HUES6 (cell line): ENCODE measurements at regions not wholly inside any gene's neighbourhood (a gene's known extent, or its start where the extent isn't known, plus 50 kb on each side); places are given as distances from the start of the nearest gene placed in this dataset.
"Not testable (repeated sequence)": the region's sequence is repeated elsewhere in the genome, so short reads cannot be mapped to it uniquely, and the experiment has no call there.

Source experiments
- H3K27ac ChIP-seq: 2 replicates; pipeline ENCODE4 v1.7.0; 2013; ENCODE audit warnings: low read depth, mild to moderate bottlenecking, low read length, inconsistent platforms
- H3K27me3 ChIP-seq: 2 replicates; pipeline ENCODE4 v1.6.1; 2013; ENCODE audit warnings: low read length; ENCODE audit not compliant: control insufficient read depth, insufficient read depth
- H3K36me3 ChIP-seq: 2 replicates; pipeline ENCODE4 v1.6.1; 2013; ENCODE audit warnings: low read length; ENCODE audit not compliant: control insufficient read depth, insufficient read depth
- H3K4me1 ChIP-seq: 2 replicates; pipeline ENCODE4 v1.6.1; 2013; ENCODE audit warnings: low read length; ENCODE audit not compliant: control insufficient read depth, insufficient read depth
- H3K4me3 ChIP-seq: 2 replicates; pipeline ENCODE4 v1.5.1; 2013; ENCODE audit warnings: low read depth, low read length
- H3K9ac ChIP-seq: one replicate; pipeline ENCODE4 v1.6.1; 2013; ENCODE audit warnings: mild to moderate bottlenecking, low read length
- H3K9me3 ChIP-seq: 2 replicates; pipeline ENCODE4 v1.6.1; 2013; ENCODE audit warnings: low read depth, low read length; ENCODE audit not compliant: control insufficient read depth, insufficient read depth

GRCh38 chr3:34077417-34078195, 279.2 kb downstream of the PDCD6IP start:
- Histone ChIP-seq H3K4me3 (no peak overlapping the region), H3K27ac (no peak overlapping the region), H3K9ac (no peak overlapping the region), H3K27me3 (no peaks in the 10 kb centered on the region), H3K4me1 (peaks cover 12% of the 10 kb centered on the region; the same call in 1 of the 2 replicates), H3K36me3 (no peaks in the 10 kb centered on the region), H3K9me3 (peaks cover 7% of the 10 kb centered on the region)

GRCh38 chr3:34078418-34078817, 280.0 kb downstream of the PDCD6IP start:
- Histone ChIP-seq H3K9ac (no peak overlapping the region), H3K27ac (no peak overlapping the region)

GRCh38 chr3:34079849-34080248, 281.4 kb downstream of the PDCD6IP start:
- H3K4me1 ChIP-seq, H3K9me3 ChIP-seq, H3K4me3 ChIP-seq, H3K27me3 ChIP-seq, H3K27ac ChIP-seq, H3K9ac ChIP-seq, H3K36me3 ChIP-seq: not testable (repeated sequence)

More at GRCh38 chr3:34078418-34078817, 280.0 kb downstream of the PDCD6IP start:
- Histone ChIP-seq H3K4me1 (peaks cover 5% of the 10 kb centered on the region; the same call in 1 of the 2 replicates), H3K36me3 (no peaks in the 10 kb centered on the region), H3K27me3 (no peaks in the 10 kb centered on the region), H3K4me3 (no peak overlapping the region), H3K9me3 (peaks cover 7% of the 10 kb centered on the region)

- H3K9me3 ChIP-seq, result peaks cover 30% of the 10 kb centered on the region
- H3K4me3 ChIP-seq, H3K36me3 ChIP-seq, H3K9ac ChIP-seq, H3K4me1 ChIP-seq, H3K27me3 ChIP-seq, H3K27ac ChIP-seq: not testable (repeated sequence)
These were observed 291.9 kb downstream of the PDCD6IP start for GRCh38 chr3:34090379-34090778.

GRCh38 chr3:34090876-34091275, 292.4 kb downstream of the PDCD6IP start:
- Histone ChIP-seq H3K27me3 (no peaks in the 10 kb centered on the region), H3K27ac (no peak overlapping the region), H3K9ac (no peak overlapping the region), H3K4me1 (no peaks in the 10 kb centered on the region), H3K9me3 (peaks cover 27% of the 10 kb centered on the region), H3K4me3 (no peak overlapping the region), H3K36me3 (no peaks in the 10 kb centered on the region)

DNA sequence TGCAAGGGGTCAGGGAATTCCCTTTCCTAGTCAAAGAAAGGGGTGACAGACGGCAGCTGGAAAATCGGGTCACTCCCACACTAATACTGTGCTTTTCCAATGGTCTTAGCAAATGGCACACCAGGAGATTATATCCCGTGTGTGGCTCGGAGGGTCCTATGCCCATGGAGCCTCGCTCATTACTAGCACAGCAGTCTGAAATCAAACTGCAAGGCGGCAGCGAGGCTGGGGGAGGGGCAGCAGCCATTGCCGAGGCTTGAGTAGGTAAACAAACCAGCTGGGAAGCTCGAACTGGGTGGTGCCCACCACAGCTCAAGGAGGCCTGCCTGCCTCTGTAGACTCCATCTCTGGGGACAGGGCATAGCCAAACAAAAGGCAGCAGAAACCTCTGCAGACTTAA, 295.9 kb downstream of the PDCD6IP start:
- H3K27ac ChIP-seq, H3K9ac ChIP-seq, H3K36me3 ChIP-seq, H3K4me1 ChIP-seq, H3K4me3 ChIP-seq, H3K27me3 ChIP-seq: not testable (repeated sequence)
- H3K9me3 ChIP-seq, result peaks cover 27% of the 10 kb centered on the region

- Histone ChIP-seq H3K9me3 (peaks cover 5% of the 10 kb centered on the region; the same call in 1 of the 2 replicates), H3K27ac (no peak overlapping the region), H3K27me3 (0 out of 2 replicates have a peak, but pooled peaks cover 2% of the 10 kb centered on the region), H3K4me1 (peaks cover 4% of the 10 kb centered on the region; the same call in 1 of the 2 replicates), H3K36me3 (no peaks in the 10 kb centered on the region), H3K4me3 (no peak overlapping the region), H3K9ac (no peak overlapping the region)
These were observed 303.9 kb downstream of the PDCD6IP start for GRCh38 chr3:34102288-34102687.

GRCh38 chr3:34106379-34106778, 307.9 kb downstream of the PDCD6IP start:
- peaks cover 4% of the 10 kb centered on the region; the same call in 1 of the 2 replicates for H3K4me1 ChIP-seq
- H3K36me3 ChIP-seq, result no peaks in the 10 kb centered on the region
- no peak overlapping the region for H3K27ac ChIP-seq
- H3K9me3 ChIP-seq, result no peaks in the 10 kb centered on the region
- H3K27me3 ChIP-seq, result 0 out of 2 replicates have a peak, but pooled peaks cover 2% of the 10 kb centered on the region
- no peak overlapping the region for H3K4me3 ChIP-seq
- no peak overlapping the region for H3K9ac ChIP-seq

GRCh38 chr3:34106879-34107278, 308.4 kb downstream of the PDCD6IP start:
- Histone ChIP-seq H3K9me3 (no peaks in the 10 kb centered on the region), H3K4me3 (no peak overlapping the region), H3K27me3 (0 out of 2 replicates have a peak, but pooled peaks cover 2% of the 10 kb centered on the region), H3K36me3 (no peaks in the 10 kb centered on the region), H3K27ac (no peak overlapping the region), H3K9ac (no peak overlapping the region), H3K4me1 (peaks cover 4% of the 10 kb centered on the region; the same call in 1 of the 2 replicates)

DNA sequence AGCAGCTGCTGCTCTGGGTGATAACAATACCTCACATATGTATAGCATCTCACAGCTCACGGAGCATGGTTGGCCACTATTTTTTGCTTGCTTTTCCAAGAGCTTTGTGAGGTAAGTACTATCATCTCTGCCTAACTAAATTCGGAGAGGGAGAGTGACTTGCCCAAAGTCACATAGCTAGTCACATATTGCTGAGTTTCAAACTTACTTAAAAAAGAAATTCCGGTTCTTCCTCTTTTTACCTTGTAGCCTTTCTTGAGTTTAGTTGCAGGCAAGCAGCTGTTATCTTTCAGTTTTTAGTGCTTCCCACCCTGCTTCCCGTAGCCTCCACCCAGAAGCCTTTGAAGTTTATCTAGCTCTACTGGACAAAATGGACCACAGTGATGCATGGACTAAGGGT, 309.2 kb downstream of the PDCD6IP start:
- Histone ChIP-seq H3K27me3 (0 out of 2 replicates have a peak, but pooled peaks cover 2% of the 10 kb centered on the region), H3K9ac (no peak overlapping the region), H3K4me1 (peaks cover 4% of the 10 kb centered on the region; the same call in 1 of the 2 replicates), H3K9me3 (no peaks in the 10 kb centered on the region), H3K4me3 (no peak overlapping the region), H3K36me3 (no peaks in the 10 kb centered on the region), H3K27ac (no peak overlapping the region)

GRCh38 chr3:34109021-34109420, 310.6 kb downstream of the PDCD6IP start:
- Histone ChIP-seq H3K27ac (no peak overlapping the region), H3K4me3 (no peak overlapping the region), H3K4me1 (peaks cover 4% of the 10 kb centered on the region; the same call in 1 of the 2 replicates), H3K9ac (no peak overlapping the region), H3K9me3 (no peaks in the 10 kb centered on the region), H3K36me3 (no peaks in the 10 kb centered on the region), H3K27me3 (no peaks in the 10 kb centered on the region)
